ENCODE measurements at regions not wholly inside any gene's neighbourhood (a gene's known extent, or its start where the extent isn't known, plus 50 kb on each side); places are given as distances from the start of the nearest gene placed in this dataset.
A peak's percentile ranks its signal among the peaks of the same experiment; 100 is the strongest.

GRCh38 chr3:10676905-10677304, 139.1 kb upstream of the SLC6A11 start (continued):
- TF ChIP-seq ZBTB25 (CRISPR knock-in tag; IDR thresholded peaks at IDR 0.05) = no peak
- no peak for TF ChIP-seq AKNA (CRISPR knock-in tag; IDR thresholded peaks at IDR 0.05; ENCODE audit: borderline replicate concordance)

GRCh38 chr3:10678796-10679376, 137.1 kb upstream of the SLC6A11 start:
- H3K4me2 ChIP-seq (ENCODE audit: low read depth, low read length) = no peak overlapping the region
- ATAC-seq = no peak
- no peak for FAIRE-seq
- H3K9ac ChIP-seq (ENCODE audit: insufficient read depth, low read depth, low read length) = no peak overlapping the region
- peaks cover 0 to 1% of the 10 kb centered on the region in 2 experiments; a peak in 1 of 5 replicates for H3K27me3 ChIP-seq (ENCODE audit: control insufficient read depth in 1 of 2, insufficient read depth in 2 of 2, low read length in 2 of 2)
- H3K4me3 ChIP-seq (replicated peaks in 1 of 3; ENCODE audit: insufficient read depth in 1 of 3, low read depth in 2 of 3, low read length in 3 of 3) = no peak overlapping the region
- BruUV-seq (replicated peaks) = no TSS peak
- H4K20me1 ChIP-seq (ENCODE audit: insufficient read depth, low read length) = no peaks in the 10 kb centered on the region
- DNase-seq (ENCODE audit: low spot score) = no peak
- no peak overlapping the region for H3K27ac ChIP-seq (ENCODE audit: extremely low read length, insufficient read depth, low read length)
- ChIA-PET POLR2A (no interaction called here), CTCF (ENCODE audit: low intra/inter-chr PET ratio, low total read pairs) (no interaction called here)
- H3K79me2 ChIP-seq (ENCODE audit: insufficient read depth, low read length) = no peaks in the 10 kb centered on the region
- 0% methylated on average over 2 of the region's 2 CpGs for WGBS (ENCODE audit: low lambda C conversion rate)
- in situ Hi-C loops (cut with HindIII; ENCODE audit: extremely low pct_ligation_motif_present, low pct_unique_long_range_greater_than_20kb) (no loop called here), intact Hi-C loops (cut with micrococcal nuclease; ENCODE audit: unreplicated experiment) (no loop called here)
- no peaks in the 10 kb centered on the region for H3K9me3 ChIP-seq (ENCODE audit: low read length)
- TF ChIP-seq EZH2 (conservative IDR thresholded peaks at IDR 0.05; ENCODE audit: low read depth, low read length) = no peak
- peak; percentile 26; the same call in 1 of the 2 replicates for TF ChIP-seq MNT (IDR thresholded peaks at IDR 0.05)
- H2AFZ ChIP-seq (ENCODE audit: low read length) = no peak overlapping the region
- no peaks in the 10 kb centered on the region for H3K36me3 ChIP-seq (replicated peaks in 1 of 2; ENCODE audit: control insufficient read depth in 1 of 2, insufficient read depth in 2 of 2, low read length in 2 of 2)
- peaks cover 10% of the 10 kb centered on the region for H3K4me1 ChIP-seq (ENCODE audit: insufficient read depth, low read length)

Measured in HepG2 (cell line).